ENCODE measurements at regions not wholly inside any gene's neighbourhood (a gene's known extent, or its start where the extent isn't known, plus 50 kb on each side); places are given as distances from the start of the nearest gene placed in this dataset.
"Not testable (repeated sequence)": the region's sequence is repeated elsewhere in the genome, so short reads cannot be mapped to it uniquely, and the experiment has no call there.

DNA sequence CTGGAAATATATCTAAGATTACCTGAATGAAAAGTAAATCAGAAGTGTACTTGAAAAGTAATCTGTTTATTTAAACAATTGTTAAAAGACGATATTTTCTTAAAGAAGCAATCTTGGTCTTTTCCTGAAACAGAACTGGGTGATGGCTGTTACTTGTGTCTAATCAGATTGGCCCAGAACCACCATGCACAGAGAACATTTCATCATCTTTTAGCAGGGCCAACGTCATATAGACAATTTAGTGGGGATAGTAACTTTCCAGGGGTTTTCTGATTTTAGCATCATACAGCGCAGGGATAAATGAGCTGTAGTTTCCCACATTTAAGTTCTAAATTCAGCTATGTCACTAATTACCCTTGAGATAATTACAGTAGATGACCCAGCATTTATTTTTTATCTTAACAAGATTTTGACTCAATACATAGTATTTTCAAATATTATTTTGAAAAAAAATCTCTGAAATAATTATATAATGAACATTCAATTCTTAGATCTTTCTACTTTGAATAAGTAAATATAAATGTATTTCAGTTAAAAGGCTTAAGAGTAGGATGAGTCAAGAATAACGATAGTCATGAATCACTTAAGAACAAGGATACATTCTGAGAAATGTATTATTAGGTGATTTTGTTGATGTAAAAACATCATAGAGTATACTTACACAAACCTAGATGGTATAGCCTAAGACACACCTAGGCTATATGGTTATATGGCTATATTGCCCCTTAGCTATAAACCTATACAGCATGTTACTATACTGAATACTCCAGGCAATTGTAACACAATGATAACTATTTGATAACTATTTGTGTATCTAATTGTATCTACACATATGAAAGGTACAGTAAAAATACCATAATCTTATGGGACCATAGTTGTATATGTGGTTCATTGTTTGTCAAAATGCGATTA lies 103.8 kb upstream of the MME start:
- no peak for DNase-seq

DNA sequence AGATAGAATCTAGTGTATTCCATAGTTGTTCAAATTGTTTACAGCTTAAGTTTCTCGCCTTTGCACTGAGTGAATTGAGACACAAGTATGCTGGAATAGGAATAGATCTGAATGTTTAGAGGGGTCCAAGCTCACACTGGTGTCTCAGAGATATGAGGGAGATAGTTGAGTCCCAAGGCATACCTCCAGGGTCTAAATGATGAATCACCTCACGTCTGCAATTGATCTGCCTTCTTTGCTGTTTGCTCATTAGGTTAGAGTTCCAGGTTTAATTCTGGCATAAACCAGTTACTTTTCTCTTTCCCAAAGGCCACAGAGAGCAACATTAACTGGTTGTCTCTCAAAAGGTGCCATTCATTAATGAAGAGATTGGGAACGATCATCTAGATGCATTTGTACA lies 106.3 kb upstream of the MME start:
- DNase-seq, result no peak

DNA sequence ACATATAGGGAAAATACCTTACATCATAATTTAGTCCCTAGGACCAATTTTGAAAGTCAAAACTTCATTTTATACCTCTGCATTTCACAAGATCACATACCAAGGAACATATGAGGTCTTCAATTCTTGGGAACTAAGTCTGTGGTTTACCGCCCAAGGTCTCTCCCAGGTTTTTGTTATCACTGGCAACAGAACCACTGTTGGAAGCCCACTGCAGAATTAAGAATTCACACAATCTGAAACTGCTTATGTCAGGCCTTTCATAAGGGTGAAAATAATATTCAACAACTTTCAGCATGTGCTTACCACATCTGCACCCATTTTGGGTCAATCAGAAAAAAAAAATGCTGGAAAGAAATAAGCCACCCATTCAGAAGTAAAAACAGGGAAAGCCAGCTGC lies 107.2 kb upstream of the MME start:
- DNase-seq, result no peak

DNA sequence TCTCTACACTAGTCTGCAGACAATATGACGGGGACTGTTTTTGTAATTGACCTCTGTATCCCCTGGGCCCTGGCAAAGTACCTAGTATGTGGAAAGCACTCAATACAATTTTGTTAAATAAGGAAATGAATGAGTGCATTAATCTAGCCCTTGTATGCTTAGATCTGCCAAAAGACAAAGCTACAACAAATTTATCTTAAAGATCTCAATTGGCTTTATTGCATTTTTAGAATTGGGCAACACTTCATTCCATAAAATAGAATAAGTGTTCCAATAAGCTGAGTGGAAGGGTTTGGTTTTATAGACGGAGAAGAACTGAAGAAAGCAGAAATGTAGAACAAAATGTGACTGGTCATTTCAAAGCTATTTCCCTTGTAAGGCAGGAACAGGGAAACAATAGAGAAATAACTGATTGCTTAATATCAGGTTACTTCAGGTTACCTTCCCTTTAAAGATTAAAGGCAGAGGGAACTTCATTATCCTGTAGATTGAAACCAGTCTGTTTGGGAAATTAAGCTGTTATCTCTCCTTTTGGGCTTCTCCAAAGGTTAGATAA lies 108.3 kb upstream of the MME start:
- peak in 1 of 2 donors; percentile 6 for DNase-seq

DNA sequence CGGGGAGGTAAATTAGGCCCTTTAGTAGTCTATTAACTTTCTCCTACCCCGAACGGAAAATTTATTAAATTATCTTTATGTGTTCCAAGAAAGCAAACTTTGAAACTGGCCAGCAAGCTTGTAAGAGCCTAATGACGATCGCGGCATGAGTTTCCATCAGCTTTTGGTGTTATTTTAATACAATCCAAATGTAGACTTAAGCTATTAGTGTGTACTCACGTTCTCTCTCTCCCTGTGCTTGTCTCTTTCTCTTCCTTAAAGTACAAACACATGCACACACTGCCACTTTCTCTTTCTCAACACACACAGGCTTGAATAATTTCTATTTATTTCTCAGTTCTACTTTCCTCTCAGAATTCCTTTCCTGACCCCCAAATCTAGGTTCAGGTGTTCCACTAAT lies 108.8 kb upstream of the MME start:
- no peak for DNase-seq

DNA sequence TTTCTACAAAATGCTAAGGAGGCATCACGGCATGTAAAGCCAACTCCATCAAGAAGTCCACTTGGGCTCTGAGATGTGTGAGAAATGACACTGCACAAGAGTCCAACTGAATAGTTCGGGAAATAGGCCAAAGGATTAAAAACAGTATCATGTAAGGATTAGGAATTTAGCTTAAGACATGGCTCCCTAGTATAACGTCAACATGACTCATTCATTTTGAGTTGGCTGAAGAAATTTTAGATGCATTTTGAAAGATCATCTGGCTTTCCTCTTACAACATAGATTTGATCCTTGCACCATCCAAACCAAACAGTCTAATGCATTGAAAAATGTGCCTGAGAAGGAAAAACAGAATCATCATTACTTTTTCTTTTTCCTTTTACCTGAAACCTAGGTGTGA lies 109.3 kb upstream of the MME start:
- DNase-seq, result no peak

DNA sequence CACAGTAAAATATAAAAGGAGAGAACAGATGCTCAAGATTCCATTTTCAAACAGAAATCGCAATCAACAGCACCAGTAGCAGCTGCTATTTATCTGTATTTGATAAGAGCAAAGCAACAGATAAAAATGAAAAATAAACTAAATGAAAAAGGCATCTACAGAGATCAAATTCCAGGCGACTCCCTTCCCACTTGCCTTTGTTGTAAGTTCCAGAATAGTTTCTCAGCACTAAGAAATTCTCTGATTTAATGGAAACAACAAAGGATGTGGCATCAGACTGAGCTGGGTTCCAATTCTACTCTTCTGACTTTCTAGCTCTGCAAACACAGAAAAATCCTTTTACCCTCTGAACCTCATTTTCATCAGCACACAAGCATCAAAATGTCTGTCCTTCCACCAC lies 110.8 kb upstream of the MME start:
- DNase-seq, result no peak

DNA sequence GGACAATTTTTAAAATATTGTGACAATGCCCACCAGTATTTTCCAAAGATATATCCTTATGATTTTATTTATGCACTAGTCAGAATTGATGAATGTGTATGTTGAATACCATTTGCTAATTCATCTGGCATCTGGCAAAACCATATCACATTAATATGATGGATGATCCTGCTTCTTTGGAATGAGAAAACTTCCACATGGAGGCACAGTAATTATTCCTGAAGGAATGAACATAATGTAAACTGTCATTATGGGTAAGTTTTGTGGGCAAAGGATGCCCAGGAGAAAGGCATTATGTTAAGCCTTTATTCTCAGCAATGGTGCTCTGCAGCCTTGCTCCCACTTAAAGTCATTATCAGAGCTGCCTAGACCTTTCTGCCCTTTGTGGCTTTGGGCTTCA lies 113.0 kb upstream of the MME start:
- no peak for DNase-seq

DNA sequence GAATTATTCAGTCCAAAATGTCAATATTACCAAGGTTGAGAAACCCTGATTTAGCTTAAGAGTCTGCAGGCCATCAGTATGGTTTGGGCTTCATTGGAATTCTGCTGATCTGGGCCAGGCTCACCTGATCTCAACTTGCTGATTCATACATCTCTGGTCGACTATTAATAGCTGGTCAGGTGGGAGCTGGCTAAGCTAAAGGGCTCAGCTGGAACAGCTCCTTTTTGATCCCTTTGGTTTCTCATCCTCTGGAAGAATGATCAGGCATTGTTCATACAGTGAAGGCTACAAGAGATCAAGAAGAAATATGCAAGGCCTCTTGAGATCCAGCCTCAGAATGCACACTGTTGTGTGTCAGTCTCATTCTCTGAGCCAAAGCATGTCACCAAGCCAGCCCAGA lies 123.3 kb upstream of the MME start:
- no peak for DNase-seq

DNA sequence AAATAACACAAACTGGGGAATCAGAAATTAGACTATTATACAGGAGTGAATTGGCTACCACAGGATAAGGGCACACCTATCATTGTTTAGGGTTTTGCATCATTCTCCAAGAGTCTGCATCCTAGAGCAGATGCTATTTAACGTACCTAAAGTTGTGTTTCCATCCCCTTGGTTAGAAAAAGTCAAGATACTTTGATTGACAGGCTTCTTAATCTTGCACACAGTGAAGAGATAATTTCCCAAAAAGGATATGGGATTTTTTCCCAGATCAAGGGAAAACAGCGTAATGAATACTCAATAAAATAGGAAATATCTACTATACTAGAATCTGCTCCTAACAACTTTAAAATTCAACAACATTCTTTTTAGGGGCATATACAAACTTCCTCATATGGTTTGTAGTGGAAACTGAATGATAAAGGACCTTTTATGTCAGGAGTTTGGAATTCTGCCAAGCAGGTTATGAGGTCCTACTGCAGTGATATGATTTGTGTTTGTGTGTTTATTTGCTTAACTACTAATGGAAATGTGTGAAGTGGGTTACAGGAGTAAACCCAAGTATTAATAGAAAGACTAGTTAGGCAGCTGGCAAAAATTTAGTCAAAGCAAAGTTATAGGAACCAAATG lies 124.1 kb upstream of the MME start:
- DNase-seq, result no peak

DNA sequence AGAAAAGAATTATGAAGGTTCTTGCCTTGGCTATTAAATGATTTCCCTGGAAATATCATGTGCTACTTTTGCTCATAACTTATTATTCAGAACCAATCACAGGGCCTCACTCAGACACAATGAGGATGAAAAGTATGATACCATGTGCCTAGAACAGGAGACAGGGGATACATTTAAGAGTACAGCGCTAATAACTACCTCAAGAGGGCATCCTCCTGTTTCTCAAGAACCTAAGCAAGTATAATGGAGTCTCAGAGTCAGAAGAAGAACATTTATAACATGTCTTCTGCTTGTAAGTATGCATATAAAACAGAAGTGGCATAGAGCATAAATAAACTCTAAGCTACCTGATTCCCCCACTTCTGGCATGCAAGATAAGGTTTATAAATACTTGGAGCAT lies 125.4 kb upstream of the MME start:
- no peak for DNase-seq

DNA sequence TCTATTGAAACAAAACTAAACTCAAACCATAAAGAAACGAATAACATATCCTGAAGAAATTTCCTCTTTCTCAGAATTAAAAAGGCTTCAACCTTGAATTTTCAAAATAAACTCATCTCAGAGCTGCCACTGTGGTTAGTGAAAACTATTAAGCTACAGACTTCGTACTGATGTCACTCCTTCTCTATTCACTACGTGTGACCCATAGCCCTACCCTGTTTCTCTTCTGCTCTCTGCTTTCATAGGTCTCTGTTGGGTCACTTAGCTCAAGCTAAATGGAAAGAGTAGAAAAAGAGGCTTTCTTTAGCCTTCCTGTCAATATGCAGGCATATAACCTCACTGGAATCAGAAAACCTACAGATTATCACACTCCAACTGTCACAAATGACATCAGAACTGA lies 126.6 kb upstream of the MME start:
- DNase-seq, result no peak

DNA sequence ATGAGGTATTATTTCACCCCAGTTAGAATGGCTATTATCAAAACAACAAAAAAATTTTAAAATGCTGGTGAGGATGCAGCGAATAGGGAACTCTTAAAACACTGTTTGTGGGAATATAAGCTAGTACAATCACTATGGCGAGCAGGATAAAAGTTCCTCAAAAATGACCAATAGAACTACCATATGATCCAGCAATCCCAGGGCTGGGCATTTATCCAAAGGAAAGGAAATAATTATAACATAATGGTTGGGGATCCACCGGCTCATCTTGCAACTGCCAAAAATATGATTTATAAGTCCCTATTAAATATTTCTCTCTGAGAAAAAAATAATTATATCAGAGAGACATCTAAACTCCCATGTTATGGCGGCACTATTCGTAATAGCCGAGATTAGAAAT lies 127.6 kb upstream of the MME start:
- no peak for DNase-seq

DNA sequence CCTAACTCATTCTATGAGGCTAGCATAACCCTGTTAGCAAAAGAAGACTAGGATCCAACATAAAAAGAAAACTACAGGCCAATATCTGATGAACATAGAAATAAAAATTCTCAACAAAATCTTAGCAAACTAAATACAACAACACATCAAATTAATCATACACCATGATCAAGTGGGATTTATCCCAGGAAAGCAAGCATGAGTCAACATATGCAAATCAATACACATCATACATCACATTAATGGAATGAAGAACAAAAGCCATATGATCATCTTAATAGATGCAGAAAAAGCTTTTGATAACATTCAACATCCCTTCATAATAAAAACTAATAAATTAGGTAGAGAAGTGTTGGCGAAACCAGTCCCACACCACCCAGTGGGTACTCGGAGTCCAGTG lies 136.1 kb upstream of the MME start:
- DNase-seq, result no peak

DNA sequence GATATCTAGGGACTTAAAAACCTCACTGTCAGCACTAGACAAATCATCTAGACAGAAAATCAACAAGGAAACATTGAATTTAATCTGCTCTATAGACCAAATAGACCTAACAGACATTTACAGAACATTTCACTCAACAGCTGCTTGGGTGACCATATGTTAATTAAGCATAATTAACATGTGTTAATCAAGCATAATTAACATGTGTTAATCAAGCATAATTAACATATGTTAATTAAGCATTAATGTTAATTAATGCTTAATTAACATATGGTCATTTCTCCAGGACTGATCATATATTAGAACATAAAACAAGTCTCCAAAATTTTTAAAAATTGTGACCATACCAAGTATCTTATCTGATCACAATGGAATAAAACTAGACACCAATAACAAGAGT lies 137.3 kb upstream of the MME start:
- no peak for DNase-seq

DNA sequence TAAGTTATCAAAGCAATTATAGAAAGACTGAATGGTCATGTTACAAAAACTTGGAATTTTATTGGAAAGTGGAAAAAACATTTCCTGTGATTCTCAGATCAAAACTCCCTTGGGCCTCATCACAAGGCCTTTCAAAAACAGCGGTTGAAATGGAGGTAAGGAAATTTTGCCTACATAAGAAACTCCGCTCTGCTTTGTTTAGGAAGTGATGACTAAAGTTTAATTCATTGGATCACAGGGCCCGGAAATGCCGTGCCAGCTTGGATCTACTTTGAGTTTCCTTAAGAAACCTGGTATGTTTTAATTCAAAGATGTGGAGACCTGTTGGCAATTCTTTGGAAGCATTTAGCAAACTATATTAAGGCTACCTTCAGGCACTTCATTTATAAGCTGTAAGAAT lies 143.9 kb upstream of the MME start:
- DNase-seq, result no peak

DNA sequence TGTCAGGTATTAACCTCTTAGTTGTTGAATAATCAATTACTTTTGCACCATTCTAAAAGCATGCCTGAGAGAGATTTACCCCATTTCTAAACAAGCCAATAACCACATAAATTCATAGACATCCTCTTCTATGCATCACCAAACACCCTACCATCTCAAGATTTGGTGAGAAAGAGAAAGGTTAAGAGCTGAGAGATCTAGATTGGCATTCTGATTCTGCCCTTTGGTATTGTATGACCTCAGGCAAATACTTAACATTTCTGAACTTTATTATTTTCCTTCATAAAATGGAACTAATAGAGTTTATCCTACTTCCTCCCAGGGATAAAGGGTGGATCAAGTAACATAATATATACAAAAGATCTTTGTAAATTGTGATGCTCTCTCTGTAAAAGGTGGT lies 146.5 kb upstream of the MME start:
- DNase-seq, result no peak

DNA sequence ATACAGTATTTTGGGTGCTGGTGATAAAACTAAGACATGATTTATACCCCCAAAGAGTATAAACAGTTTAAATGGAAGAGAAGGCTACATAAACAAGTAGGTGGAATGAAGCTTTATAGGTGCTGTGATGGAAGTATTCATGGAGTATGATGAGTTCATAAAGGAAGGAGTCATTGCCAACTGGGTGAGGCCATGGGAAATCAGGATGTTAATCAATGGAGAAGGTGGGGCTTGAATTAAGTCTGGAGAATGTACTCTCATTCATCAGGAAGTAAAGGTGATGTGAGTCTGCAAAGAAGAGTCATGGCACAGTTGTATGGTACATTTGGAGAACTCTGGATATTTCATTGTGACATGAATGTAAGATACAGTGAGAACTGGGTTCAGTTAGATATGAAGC lies 147.5 kb upstream of the MME start:
- DNase-seq, result no peak

DNA sequence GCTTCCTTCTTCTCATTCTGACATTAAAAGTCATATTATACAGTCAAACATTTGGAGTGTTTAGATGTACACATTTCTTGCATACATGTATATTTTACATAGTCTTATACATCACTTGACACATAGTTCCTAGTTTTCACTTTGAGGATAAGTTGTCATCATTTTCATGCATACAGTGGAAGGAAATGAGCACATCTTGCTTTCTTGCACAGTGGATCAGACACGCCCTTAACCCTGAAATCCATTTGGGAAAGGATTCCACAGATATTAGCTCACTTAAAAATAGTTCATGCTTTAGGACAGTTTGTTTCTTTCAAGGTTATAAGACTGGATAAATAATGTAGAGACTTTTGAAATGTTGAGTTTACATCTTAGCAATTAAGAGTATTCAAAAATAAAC lies 148.6 kb upstream of the MME start:
- DNase-seq, result no peak

DNA sequence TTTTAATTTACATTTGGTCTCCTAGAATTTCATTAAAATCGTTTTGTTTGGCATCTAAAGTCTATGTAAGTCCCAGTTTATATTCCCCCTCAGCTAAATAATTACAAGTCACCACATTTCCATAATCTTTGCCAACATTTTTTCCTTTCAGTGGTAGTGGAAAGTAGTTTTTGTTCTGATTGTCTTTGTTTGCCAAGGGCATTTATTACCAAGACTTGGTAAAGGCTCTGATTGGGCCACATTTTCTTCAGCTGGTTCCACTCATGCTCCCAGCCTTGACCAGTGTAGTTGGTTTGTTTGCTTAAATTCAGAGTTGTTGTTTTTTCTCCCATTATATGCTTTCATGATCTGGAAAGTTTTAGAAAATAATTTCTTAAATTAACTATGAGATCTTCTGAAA lies 153.4 kb upstream of the MME start:
- no peak for DNase-seq

DNA sequence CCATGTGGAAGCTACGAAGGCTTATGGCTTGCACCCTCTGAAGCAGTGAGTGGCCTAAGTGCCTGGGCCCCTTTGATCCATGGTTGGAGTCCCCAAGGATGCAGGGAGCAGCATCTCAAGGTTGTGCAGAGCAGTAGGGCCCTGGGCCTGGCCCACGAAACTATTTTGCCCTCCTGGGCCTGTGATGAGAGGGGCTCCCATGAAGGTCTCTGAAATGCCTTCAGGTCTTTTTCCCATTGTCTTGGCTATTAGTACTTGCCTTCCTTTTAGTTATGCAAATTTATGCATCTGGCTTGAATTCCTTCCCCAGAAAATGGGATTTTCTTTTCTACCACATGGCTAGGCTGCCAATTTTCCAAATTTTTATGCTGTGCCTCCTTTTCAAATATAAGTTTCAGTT lies 158.8 kb upstream of the MME start:
- DNase-seq, result no peak

DNA sequence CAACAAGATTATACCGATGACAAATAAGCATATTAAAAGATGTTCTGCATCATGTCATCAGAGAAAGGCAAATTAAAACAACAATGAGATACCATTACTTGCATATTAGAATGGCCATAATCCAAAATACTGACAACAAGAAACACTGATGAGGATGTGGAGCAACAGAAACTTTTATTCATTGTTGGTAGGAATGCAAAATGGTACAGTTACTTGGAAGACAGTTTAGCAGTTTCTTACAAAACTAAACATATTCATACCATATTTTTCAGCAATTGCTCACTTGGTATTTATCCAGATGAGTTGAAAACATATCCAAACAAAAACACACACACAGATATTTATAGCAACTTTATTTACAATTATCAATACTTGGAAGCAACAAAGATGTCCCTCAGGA lies 160.9 kb upstream of the MME start:
- DNase-seq, result peak in 1 of 2 donors; percentile 3

DNA sequence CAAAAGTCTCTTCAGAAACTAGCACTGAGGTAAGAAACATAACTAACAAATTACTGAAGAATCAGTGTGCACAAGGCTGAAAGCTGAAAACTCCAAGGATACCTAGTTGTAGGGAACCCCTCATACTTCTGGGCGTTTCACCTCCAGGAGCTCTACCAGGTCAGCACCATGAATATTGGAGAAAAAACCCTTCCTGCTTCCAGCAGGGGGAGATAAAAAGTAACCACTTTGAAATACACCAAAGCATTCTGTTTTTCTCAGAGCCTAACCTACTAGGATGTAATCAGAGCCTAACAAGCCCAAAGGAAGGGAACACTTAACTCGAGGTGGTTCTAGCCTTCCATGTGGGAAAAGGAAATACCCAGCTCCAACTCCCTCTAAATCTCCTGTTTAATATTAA lies 175.8 kb upstream of the MME start:
- no peak for DNase-seq

DNA sequence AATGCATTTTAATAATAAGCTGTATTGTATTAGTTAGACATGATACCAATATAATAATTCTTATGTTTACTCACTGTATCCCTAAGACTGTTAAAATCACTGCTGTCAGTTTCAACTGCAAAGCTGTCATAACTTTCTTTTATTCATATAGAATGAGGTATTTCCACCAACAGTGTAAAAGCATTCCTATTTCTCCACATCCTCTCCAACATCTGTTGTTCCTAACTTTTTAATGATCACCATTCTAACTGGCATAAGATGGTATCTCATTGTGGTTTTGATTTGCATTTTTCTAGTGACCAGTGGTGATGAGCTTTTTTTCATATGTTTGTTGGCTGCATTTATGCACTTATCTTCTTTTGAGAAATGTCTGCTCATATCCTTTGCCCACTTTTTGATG lies 177.6 kb upstream of the MME start:
- not testable (repeated sequence) for DNase-seq
